ENCODE measurements at regions not wholly inside any gene's neighbourhood (a gene's known extent, or its start where the extent isn't known, plus 50 kb on each side); places are given as distances from the start of the nearest gene placed in this dataset.
"Not testable (repeated sequence)": the region's sequence is repeated elsewhere in the genome, so short reads cannot be mapped to it uniquely, and the experiment has no call there.

DNA sequence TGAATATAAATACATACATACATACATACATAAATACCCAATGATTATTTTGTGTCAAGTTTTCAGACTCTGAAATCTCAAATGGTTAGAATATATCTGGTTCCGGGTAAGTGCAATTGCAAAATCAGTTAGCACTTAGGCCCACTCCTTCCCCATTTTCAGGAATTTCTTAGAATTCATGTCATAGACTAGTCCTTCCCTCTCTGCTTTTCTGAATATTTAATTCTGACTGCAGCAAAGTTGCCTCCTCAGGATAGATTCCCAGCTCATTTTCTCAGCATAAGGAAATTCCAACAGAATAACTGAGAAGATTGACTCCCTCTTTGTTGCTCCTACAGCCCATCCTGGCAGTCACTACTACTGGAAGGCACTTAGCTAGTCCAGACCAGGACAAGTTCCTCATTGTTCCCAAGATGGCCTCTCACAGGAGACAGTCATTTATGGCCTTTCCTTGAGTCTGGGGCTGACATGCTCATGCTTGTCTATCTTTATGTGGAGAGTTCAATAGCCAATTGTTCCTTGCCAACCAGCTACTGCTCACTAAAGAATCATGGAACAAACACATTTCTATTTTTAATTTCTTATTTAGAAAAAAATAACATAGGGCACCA lies 142.9 kb upstream of the ITGB1 start:
- no peak for DNase-seq

DNA sequence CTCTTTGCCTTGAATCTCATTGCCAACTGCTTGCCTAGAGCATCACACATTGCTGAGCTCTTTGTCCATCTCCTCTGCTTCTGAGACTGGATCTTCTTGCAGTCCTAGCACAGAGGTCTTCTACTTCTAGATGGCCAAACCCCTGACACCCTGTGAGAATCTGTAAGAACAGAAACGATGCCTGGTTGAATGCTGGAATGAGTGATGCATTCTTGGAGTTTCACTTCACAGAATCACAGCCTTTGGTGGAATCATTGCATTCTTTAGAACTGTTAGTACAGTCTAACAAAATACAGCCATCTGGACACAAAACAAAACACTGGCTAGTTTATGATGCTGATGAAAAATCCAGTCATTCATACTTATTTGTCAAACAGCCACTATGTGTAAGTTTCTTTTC lies 141.7 kb upstream of the ITGB1 start:
- DNase-seq: peak; percentile 92

DNA sequence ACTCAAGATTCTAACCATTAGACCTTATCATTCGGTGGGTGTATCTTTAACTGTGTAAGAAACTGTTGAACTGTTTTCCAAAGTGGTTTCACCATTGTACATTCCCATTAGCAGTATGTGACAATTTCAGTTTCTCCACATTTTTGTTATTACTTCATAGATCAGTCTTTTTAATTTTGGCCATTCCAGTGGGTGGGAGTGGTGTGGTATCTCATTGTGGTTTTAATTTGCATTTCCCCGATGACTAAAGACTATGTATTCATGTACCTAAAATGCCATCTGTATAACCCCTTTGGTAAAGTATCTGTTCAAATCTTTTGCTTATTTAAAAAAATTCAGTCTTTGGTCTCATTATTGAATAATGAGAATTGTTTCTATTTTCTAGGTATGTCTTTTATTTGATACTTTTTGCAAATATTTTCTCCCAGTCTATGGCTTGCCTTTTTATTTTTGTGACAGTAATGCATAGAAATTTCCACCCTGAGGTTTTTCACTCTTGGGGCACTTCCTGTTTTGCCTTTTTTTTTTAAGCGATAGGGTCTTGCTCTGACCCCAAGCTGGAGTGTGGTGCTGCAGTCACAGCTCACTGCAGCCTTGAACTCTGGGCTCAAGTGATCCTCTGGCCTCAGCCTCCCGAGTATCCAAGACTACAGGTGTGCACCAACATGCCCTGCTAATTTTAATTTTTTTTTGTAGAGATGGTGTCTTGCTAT lies 141.1 kb upstream of the ITGB1 start:
- peak; percentile 69 for DNase-seq

DNA sequence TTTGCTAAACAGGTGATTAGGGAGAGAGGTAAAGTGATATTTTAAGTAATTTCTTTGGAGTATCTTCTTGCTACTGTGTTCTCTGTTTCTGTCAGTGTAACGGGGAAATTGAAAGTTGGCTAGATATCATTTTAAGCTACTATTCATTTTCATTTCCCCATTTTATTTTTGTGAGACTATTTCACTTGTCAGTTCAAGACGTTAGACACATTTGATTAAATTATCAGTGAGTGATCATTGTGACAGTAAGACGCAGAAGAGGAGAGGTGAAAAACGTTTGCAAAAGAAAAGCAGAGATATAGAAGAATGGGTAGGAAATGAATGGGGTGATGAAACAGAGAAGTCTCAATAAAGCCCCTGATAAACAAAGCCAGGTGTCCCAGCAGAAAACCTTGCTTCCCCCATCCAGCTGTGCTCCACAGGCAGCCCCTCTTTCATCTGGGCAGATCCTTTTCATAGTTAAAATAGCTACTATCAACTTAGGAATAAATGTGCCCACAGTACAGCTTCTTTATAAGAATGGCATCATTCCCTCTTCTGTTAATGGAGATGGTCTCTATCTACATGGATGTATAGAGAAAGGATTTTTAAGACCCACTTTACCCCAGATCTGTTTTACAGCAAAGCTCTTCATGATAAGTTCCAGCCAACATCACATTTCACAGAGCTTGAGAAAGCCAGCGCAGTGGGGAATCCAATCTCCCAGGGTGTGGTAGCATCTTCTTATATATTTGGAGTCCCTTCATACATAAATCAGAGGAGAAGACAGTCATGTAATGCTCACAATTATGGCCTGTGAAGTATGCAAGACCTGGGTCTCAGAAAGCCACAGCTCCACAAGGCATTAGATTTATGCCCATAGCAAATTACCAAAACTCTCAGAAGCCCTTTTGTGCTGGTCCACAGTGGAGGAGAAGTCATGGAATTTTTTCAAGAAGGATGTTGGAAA lies 138.1 kb upstream of the ITGB1 start:
- peak; percentile 74 for DNase-seq

DNA sequence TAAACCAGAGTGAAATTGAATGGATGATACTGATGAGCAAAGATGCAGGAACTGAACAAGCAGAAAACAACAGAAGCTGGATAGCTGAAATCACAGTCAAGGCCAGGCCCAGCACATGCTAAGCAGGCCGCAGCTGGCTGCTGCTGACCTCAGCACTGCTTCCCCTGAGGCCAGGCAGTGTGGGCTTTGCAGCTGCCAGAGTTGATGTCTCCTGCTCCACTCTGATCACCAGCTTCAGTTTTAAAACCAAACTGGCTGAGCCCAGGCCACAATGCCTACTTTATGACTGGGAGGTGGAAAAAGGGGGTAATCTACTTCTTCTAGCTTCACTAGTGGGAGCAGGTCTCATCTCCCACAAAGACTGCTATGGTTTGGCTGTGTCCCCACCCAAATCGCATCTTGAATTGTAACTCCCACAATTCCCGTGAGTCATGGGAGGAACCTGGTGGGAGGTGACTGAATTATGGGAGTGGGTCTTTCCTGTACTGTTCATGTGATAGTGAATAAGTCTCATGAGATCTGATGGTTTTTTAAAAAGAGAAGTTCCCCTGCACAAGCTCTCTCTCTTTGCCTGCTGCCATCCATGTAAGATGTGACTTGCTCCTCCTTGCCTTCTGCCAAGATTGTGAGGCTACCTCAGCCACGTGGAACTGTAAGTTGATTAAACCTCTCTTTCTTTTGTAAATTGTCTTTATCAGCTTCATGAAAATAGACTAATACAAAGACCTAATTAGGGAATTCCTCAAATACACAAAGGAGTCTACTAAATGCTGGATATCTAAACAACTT lies 136.4 kb upstream of the ITGB1 start:
- DNase-seq: no peak

DNA sequence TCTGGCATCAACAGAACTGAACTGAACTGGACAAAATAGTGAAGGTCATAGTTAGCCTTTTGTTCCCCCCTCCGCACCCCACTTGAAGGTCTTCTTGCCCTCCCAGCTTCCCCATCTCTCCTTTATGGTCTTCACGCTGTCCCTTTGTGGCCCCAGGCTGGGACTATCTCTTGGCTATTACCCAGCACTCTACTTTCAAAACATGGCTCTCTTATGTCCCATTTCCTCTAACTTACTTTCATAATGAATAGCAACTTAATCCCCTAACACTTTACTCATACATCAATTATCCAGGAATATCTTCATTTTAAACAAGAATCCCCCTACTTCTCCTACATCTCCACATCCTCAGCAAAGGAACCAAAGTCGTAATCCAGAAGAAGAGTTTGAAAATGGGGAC lies 135.3 kb upstream of the ITGB1 start:
- DNase-seq: no peak

DNA sequence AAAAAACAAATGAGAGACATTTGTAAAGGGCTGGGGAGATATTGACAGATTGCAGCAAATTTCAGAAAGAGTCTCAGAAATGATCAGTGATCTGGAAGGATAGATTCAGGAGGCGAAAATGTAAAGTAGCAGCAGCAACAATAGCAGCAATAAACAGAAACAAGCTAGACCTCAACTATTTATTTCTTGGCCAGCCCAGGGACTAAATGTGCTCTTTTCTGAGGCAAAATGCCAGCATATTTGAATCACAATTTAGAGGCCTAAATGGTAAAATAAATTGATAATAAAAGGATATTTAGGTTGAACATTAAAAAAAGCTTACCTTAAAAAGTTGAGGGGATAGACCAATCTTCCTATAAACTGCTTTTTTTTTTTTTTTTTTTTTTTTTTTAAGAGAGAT lies 134.6 kb upstream of the ITGB1 start:
- DNase-seq: no peak

DNA sequence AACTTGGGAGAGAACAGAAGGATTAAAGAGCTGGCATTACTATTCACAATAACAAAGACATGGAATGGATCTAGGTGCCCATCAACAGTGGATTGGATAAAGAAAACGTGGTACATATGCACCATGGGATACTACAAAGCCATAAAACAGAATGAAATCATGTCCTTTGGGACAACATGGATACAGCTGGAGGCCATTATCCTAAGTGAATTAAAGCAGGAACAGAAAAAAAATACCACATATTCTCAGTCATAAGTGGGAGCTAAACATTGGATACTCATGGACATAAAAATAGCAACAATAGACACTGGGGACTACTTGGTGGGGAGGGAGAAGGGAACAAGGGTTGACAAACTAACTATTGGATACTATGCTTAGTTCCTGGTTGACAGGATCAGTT lies 133.2 kb upstream of the ITGB1 start:
- no peak for DNase-seq

DNA sequence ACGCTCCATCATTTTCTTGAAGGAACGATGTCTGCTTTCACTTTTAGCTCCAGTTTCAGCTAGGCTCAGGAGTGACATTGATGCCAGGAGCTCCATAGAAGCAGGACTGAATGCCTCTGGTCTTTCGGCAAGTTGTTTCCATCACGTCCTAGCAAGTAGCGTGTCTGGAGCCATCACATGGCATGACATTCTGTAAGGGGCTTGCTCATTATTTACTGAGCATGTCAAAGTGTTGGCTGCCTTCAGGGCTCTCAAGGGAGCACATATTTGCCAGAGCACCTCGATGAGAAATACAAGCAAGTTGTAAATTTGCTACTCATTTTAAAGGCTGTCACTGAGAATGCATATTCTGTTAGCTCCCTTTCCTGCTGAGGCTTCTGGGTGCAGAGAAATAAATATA lies 131.0 kb upstream of the ITGB1 start:
- DNase-seq: no peak

DNA sequence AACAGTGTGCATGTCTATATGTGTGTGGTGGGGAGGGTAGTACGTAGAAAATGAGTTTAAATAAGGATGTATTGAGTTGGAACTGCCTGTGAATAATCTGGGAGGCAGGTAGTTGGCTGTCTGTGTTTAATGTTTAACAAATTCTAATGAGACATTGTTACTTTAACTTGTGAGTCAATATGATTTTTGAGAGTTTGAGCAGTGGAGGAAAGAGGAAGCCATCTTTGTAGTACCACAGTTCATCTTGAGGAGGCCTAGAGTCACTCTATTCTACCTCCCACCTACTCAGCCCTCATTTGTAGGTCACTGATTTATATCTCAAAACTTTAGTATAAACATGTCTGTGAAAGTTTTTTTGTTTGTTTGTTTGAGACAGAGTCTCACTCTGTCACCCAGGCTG lies 129.9 kb upstream of the ITGB1 start:
- no peak for DNase-seq

DNA sequence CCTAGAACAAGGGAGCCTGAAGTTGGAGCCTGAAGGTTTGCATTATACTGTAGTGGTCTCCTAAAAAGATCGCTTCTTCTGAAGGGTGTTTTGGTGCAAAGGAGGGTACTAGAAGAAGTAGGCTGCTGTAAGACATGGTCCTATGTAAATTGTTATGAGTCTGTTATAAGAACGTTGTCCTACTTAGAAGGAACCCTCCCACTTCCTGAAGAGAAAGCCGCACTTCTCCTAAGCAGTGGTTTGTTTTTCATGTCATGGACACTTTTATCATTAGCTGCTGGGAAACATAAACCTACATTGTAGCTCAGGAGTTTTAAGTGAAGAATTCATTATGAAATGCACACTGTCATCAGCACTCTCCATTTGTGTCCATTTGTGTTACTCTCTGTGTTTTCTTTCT lies 129.1 kb upstream of the ITGB1 start:
- no peak for DNase-seq

DNA sequence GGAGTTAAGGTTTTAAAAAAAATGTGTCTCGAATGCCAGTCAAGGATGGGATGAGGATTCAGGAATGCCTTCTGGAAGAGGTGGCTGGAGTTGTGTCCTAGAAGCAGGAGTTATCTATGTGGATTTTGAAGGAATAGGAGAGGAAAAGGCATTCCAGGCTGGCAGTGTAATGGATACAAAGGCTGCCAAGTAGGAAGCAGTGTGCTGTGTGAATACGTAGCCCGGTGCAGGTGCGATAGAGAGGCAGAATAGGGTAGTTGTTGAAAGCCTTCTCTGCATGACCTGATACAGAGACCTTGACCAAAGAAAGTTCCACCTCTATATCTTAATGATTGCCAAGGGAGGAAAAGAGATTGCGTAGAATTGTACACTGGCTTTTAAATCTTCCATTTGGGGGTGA lies 128.1 kb upstream of the ITGB1 start:
- no peak for DNase-seq

DNA sequence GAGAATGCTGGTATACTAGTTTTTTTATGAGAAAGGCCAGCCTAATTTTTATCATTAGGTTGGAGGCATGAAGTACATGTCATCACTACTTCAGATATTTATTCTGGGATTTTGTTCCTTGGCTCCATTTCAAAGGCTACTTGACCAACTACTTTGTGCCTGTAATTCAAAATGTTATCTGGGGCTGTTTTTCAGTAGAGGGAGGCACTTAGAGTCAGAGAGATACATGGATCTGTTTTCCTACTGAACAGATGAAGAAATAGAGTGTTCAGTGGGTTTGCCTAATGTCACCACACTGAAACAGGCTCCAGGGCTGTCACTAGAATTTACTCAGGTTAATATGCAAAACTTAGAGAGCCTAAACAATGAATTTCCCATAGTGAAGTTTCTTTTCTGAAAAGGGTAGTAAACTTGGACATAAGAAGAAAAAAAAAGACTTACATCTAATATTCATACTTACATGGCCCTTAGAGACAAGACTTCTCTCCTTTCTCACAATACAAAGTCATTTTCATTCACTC lies 127.3 kb upstream of the ITGB1 start:
- no peak for DNase-seq

DNA sequence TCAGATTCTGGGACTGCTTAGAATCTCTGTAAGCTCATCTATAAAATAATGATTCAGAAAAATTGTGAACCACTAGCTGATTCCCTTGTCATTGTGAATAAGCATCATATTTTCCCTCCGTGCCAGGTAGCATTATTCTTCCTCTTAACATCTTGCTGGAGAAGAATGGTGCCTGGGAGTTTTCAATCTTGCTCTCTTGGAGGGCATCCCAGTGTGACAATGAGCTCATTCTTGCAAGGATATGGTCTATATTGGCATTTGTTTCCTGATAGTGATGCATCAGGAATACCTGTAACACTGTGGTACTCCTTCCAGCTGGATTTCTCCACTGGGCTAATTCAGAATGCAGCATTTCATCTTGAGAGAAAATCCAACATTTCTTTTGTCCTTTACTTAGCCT lies 126.4 kb upstream of the ITGB1 start:
- no peak for DNase-seq

DNA sequence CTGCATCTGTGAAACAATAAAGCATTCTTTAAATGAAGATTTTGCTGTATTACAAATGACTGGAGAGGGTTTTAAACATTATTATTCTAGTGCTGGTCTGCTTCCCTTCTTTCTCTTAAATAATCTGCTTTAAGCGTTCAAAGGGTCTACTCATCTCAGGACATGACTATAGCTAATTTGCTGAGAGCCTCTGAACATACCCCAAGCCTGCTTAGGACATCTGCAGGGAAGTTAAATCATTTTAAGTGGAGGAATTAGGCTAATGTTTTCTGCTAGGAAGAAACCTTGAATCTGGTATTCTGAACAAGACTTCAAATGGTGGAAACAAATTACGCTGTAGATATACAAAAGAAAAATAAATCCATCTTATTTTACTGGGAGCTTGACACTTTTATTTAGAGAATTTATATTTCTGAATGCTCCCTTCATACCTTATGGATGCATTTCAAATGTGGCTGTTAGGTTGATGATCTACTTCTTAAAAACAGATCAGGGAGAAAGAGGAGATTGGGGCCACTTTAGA lies 124.4 kb upstream of the ITGB1 start:
- no peak for DNase-seq

DNA sequence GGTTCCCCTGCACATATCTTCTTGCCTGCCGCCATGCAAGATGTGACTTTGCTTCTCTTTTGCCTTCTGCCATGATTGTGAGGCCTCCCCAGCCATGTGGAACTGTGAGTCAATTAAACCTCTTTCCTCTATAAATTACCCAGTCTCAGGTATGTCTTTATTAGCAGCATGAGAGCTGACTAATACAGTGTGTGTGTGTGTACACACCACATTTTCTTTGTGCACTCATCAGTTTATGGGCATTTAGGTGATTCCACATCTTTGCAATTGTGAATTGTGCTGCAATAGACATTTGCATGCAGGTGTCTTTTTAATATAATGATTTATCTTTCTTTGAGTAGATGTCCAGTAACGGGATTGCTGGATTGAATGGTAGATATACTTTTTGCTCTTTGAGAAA lies 122.4 kb upstream of the ITGB1 start:
- DNase-seq: not testable (repeated sequence)

DNA sequence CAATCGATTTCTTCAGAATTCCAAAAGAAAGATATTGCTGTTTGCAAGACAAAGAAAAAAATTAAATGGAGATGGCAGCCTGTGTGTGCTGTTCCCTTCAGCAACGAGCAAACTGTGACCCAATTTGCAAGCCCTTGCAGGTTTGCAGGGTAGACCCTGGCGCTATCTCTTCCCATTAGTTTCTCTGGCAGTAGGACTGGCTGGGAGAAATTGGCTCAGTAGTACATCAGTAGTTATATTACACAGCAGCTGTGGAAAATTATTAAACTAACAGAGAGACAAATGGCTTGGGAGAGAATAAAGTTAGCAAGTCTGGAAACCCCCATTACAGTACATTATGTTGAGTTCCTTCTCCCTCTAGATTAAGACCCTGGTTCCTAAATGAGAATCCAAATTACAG lies 116.4 kb upstream of the ITGB1 start:
- no peak for DNase-seq

DNA sequence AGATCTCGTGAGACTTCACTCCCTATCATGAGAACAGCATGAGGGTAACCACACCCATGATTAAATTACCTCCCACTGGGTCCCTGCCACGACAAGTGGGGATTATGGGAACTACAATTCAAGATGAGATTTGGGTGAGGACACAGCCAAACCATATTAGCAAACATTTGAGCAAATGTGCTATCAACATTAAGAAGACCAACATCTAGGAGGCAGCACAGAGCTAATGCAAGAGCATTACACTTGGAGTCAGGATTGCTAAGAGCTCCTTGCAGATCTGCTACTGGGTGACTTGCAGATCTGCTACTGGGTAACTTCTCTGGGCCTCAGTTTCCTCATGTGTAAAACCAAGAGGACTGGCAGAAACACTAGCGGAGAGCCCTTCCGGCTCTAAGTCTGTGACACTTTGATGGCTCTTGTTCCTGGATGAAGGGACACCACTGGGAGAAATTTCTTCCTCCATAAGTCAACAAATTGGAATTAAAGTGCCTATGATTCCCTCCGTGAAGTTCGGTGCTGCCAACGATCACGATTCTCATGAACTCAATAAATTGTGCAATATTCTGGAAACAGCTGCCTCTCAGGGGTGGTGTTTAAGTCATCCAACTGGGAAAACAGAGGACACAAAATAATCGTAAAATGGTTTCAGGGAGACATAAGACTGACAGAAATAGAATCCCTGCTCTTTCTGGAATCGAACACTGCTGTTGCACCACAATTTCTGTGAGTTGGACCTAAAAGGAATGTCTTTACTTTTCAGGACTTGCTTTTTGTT lies 115.8 kb upstream of the ITGB1 start:
- DNase-seq: no peak

DNA sequence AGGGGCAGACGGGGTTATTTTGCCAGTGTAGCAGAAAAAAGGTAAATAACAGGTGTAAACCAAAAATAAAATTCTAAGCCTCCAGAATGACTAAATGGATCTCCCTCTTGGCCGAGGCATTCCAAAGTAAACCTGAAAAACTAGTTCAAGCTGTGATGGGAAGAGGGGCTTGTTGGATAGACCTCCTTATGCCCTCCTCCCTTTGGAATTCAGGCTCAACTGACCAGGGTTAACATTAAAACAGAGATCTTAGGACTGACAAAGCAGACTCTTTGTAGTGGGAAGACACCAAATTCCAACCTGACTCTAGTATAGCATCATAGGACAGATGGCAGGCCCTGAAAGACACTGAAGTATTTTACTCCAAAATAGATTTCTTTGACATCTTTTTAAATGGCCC lies 113.8 kb upstream of the ITGB1 start:
- DNase-seq: no peak

DNA sequence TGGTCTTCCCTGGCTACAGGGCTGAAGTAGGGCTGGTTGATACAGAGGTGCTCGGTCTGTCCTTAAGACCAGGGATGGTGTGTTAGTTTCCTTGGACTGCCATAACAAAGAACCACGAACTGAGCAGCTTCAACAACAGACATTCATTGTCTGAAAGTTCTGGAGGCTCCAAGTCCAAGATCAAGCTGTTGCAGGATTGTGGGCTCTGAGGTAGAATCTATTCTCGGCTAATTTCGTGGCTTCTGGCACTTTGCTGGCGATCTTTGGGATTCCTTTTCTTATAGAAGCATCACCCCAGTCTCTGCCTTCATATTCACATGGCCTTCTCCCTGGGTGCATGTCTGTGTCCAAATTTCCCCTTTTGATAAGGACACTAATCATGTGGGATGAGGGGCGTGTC lies 112.1 kb upstream of the ITGB1 start:
- no peak for DNase-seq

DNA sequence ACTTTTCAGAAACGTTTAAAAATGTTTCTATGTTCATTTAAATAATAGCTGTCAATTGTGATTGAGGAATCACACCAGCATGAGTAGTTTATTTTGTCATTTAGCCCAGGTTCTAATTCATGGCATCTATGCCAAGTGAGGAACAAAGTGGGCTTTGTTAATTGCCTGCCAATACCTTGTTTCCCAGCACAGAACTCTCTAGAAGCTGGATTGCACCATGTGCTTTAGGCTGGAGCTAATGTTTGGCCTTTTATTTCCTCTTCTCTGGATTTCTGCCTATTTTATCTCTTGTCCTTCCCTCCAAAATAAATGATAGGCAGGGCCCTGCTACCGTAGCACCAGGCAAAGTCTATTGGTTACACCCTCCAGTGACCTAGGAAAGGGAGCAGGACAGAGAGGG lies 109.9 kb upstream of the ITGB1 start:
- DNase-seq: no peak

DNA sequence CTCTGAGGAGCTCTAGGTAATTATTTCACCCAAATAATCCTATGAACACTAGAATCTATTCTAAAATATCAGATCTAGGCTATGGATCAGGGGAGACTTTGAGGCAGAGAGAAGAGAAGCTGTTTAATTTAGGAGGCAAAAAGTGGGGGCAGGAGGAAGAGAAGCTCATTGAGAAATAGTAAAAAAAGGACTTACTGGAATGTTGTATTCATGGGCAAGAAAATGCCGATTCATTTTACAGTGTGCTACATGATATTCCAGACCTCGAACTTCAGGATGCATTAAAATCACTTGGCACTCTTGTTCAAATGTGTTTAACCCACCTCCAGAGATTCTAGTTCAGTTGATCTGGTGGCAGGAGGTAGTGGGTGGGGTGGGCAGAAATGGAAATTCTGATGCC lies 109.5 kb upstream of the ITGB1 start:
- no peak for DNase-seq

Measured in fibroblast of skin of scalp (primary cell).